ENCODE measurements at regions not wholly inside any gene's neighbourhood (a gene's known extent, or its start where the extent isn't known, plus 50 kb on each side); places are given as distances from the start of the nearest gene placed in this dataset.
"Not testable (repeated sequence)": the region's sequence is repeated elsewhere in the genome, so short reads cannot be mapped to it uniquely, and the experiment has no call there.

- DNase-seq, result peak in 7 of 42 donors; percentile 3 to 44 (median 17)
- intact Hi-C loops (cut with DNase I), result no loop called here
Observed at GRCh38 chr4:159946983-159947615, 844.2 kb downstream of the RAPGEF2 start.

- DNase-seq, result no peak
- intact Hi-C loops (cut with DNase I), result no loop called here
Observed at GRCh38 chr4:159950707-159951106, 847.8 kb downstream of the RAPGEF2 start.

- intact Hi-C loops (cut with DNase I), result no loop called here
- no peak for DNase-seq
Observed at GRCh38 chr4:159966746-159967145, 863.9 kb downstream of the RAPGEF2 start.

GRCh38 chr4:159976871-159977482 lies 874.1 kb downstream of the RAPGEF2 start:
- DNase-seq, result not testable (repeated sequence)

GRCh38 chr4:159977907-159978617 lies 875.2 kb downstream of the RAPGEF2 start:
- intact Hi-C loops (cut with DNase I), result no loop called here
- no peak for DNase-seq

More at GRCh38 chr4:159976871-159977482, 874.1 kb downstream of the RAPGEF2 start:
- intact Hi-C loops (cut with DNase I), result not testable (repeated sequence)

- intact Hi-C loops (cut with DNase I), result no loop called here
- no peak for DNase-seq
Observed at GRCh38 chr4:159979351-159979750, 876.5 kb downstream of the RAPGEF2 start.

- DNase-seq, result no peak
- intact Hi-C loops (cut with DNase I), result no loop called here
Observed at GRCh38 chr4:159979953-159980352, 877.1 kb downstream of the RAPGEF2 start.

GRCh38 chr4:159980826-159981468 lies 878.1 kb downstream of the RAPGEF2 start:
- intact Hi-C loops (cut with DNase I), result no loop called here
- DNase-seq, result no peak

GRCh38 chr4:159981469-159981856 lies 878.6 kb downstream of the RAPGEF2 start:
- intact Hi-C loops (cut with DNase I), result no loop called here
- no peak for DNase-seq

GRCh38 chr4:159983082-159983481 lies 880.2 kb downstream of the RAPGEF2 start:
- DNase-seq, result no peak
- intact Hi-C loops (cut with DNase I), result no loop called here

GRCh38 chr4:160009656-160010493 lies 907.0 kb downstream of the RAPGEF2 start:
- intact Hi-C loops (cut with DNase I), result no loop called here
- no peak for DNase-seq

GRCh38 chr4:160019936-160020335 lies 917.1 kb downstream of the RAPGEF2 start:
- DNase-seq, result no peak
- intact Hi-C loops (cut with DNase I), result no loop called here

GRCh38 chr4:160020804-160021203 lies 917.9 kb downstream of the RAPGEF2 start:
- DNase-seq, result no peak
- intact Hi-C loops (cut with DNase I), result no loop called here

GRCh38 chr4:160021870-160022269 lies 919.0 kb downstream of the RAPGEF2 start:
- intact Hi-C loops (cut with DNase I), result no loop called here
- no peak for DNase-seq

- DNase-seq, result no peak
Observed at GRCh38 chr4:160026721-160027120, 923.8 kb downstream of the RAPGEF2 start.

GRCh38 chr4:160034501-160034900 lies 931.6 kb downstream of the RAPGEF2 start:
- no peak for DNase-seq
- intact Hi-C loops (cut with DNase I), result no loop called here

More at GRCh38 chr4:160026721-160027120, 923.8 kb downstream of the RAPGEF2 start:
- intact Hi-C loops (cut with DNase I), result no loop called here

GRCh38 chr4:160038615-160039014 lies 935.7 kb downstream of the RAPGEF2 start:
- DNase-seq, result no peak
- intact Hi-C loops (cut with DNase I), result no loop called here

GRCh38 chr4:160044693-160045092 lies 941.8 kb downstream of the RAPGEF2 start:
- no peak for DNase-seq
- intact Hi-C loops (cut with DNase I), result no loop called here
